HepG2 (cell line): ENCODE measurements at regions not wholly inside any gene's neighbourhood (a gene's known extent, or its start where the extent isn't known, plus 50 kb on each side); places are given as distances from the start of the nearest gene placed in this dataset.

Source experiments
- ATAC-seq: fragments of 200-7000 bp; cut with Tn5 transposase; 3 replicates; pipeline ENCODE4 v1.9.1; 2020; ENCODE audit warnings: mild to moderate bottlenecking, moderate library complexity
- BruUV-seq: library from RNA; stranded (reverse); fragments of 400-500 nt; replicated peaks from 2 replicates; lab custom pipeline; 2021; lab: Mats Ljungman, UMichigan
- CTCF ChIA-PET: fragments of 300-600 bp; formaldehyde crosslinking; extraction: SDS; loops from one replicate; lab custom pipeline; 2021; ENCODE audit warnings: low total read pairs, inconsistent platforms, low intra/inter-chr PET ratio; lab: Yijun Ruan, JAX
- POLR2A ChIA-PET: fragments of 350-600 bp; sonication (Branson Sonifier 250); formaldehyde crosslinking; loops from one replicate; lab custom pipeline; 2020; ENCODE audit warnings: antibody characterized with exemption, inconsistent platforms; lab: Yijun Ruan, JAX
- DNase-seq: peaks from one replicate; pipeline ENCODE4 v3.0.0-alpha.2; 2015; ENCODE audit warnings: low spot score
- FAIRE-seq: peaks from 3 replicates; lab custom pipeline; 2011; peaks lifted over from hg19 to GRCh38; lab: Jason Lieb, UNC
- H2AFZ ChIP-seq: one replicate; pipeline ENCODE4 v1.6.1; 2011; ENCODE audit warnings: low read length, inconsistent platforms
- H3K27ac ChIP-seq: fragments of 300-600 bp; 3 replicates; pipeline ENCODE4 v1.8.0; 2011; ENCODE audit warnings: mixed run types, mild to moderate bottlenecking, mixed read lengths, low read length, inconsistent platforms; ENCODE audit not compliant: insufficient read depth; ENCODE audit errors: extremely low read length
- H3K27me3 ChIP-seq, 2 experiments: fragments of 200-600 bp in 1 of 2; 2 replicates in 1 of 2; 3 replicates in 1 of 2; pipeline versions ENCODE4 v1.6.0 to v1.8.0; 2011; ENCODE audit warnings: low read length in 2 of 2, mild to moderate bottlenecking in 2 of 2, moderate library complexity in 2 of 2, inconsistent platforms in 1 of 2; ENCODE audit not compliant: insufficient read depth in 2 of 2, control insufficient read depth in 1 of 2
- H3K36me3 ChIP-seq, 2 experiments: fragments of 200-600 bp in 1 of 2; replicated peaks in 1 of 2; 2 replicates in 1 of 2; 3 replicates in 1 of 2; pipeline versions ENCODE4 v1.5.1 to v1.8.0; 2011; ENCODE audit warnings: low read length in 2 of 2, inconsistent platforms in 1 of 2; ENCODE audit not compliant: insufficient read depth in 2 of 2, control insufficient read depth in 1 of 2
- H3K4me1 ChIP-seq: 2 replicates; pipeline ENCODE4 v1.5.1; 2012; ENCODE audit warnings: low read length, inconsistent platforms; ENCODE audit not compliant: insufficient read depth
- H3K4me2 ChIP-seq: 2 replicates; pipeline ENCODE4 v1.6.0; 2011; ENCODE audit warnings: low read depth, low read length, inconsistent platforms
- H3K4me3 ChIP-seq, 3 experiments: fragments of 200-600 bp in 1 of 3; sonication (generic), shearing (Covaris generic) in 1 of 3; replicated peaks in 1 of 3; 2 replicates each; pipeline ENCODE4 v1.5.1; 2011 to 2016; ENCODE audit warnings: low read length in 3 of 3, inconsistent platforms in 2 of 3, low read depth in 2 of 3, mild to moderate bottlenecking in 2 of 3, control low read depth in 1 of 3, mixed read lengths in 1 of 3; ENCODE audit not compliant: insufficient read depth in 1 of 3
- H3K79me2 ChIP-seq: one replicate; pipeline ENCODE4 v1.6.1; 2011; ENCODE audit warnings: low read length, inconsistent platforms; ENCODE audit not compliant: insufficient read depth
- H3K9ac ChIP-seq: 2 replicates; pipeline ENCODE4 v1.6.0; 2011; ENCODE audit warnings: mild to moderate bottlenecking, low read depth, low read length, inconsistent platforms; ENCODE audit not compliant: insufficient read depth
- H3K9me3 ChIP-seq: 2 replicates; pipeline ENCODE4 v1.5.1; 2012; ENCODE audit warnings: mild to moderate bottlenecking, low read length
- H4K20me1 ChIP-seq: 2 replicates; pipeline ENCODE4 v1.6.0; 2011; ENCODE audit warnings: inconsistent platforms, mild to moderate bottlenecking, low read length, moderate library complexity; ENCODE audit not compliant: insufficient read depth
- ARNT ChIP-seq: fragments of 450-650 bp; IDR thresholded peaks from 2 replicates; pipeline ENCODE4 v1.6.1; 2017
- CCAR2 ChIP-seq: fragments of 200-400 bp; formaldehyde crosslinking; optimal IDR thresholded peaks from 2 replicates; pipeline ENCODE3; 2018; ENCODE audit warnings: low read depth, mild to moderate bottlenecking, low read length, moderate library complexity
- NCOA5 ChIP-seq: sonication (generic); formaldehyde crosslinking; IDR thresholded peaks from 2 replicates; pipeline ENCODE4 v1.4.0; 2020; ENCODE audit warnings: missing genetic modification reagents
- TEAD3 ChIP-seq: optimal IDR thresholded peaks from 2 replicates; pipeline ENCODE3; 2016; ENCODE audit warnings: borderline replicate concordance
- TERF1 ChIP-seq: sonication (generic); formaldehyde crosslinking; IDR thresholded peaks from 2 replicates; pipeline ENCODE4 v1.8.0; 2022; ENCODE audit warnings: mild to moderate bottlenecking, missing genetic modification reagents, moderate library complexity
- TGIF2 ChIP-seq: IDR thresholded peaks from 2 replicates; pipeline ENCODE4 v1.6.1; 2016; ENCODE audit warnings: control low read depth, missing compliant biosample characterization
- XRCC5 ChIP-seq: fragments of 200-400 bp; formaldehyde crosslinking; optimal IDR thresholded peaks from 2 replicates; pipeline ENCODE3; 2017; ENCODE audit warnings: mild to moderate bottlenecking, low read length
- ZFP62 ChIP-seq: sonication (generic); formaldehyde crosslinking; IDR thresholded peaks from 2 replicates; pipeline ENCODE4 v1.4.0; 2020; ENCODE audit warnings: missing genetic modification reagents
- ZFYVE20 ChIP-seq: sonication (generic); formaldehyde crosslinking; IDR thresholded peaks from 2 replicates; pipeline ENCODE4 v1.8.0; 2023; ENCODE audit warnings: low read depth, mild to moderate bottlenecking, moderate library complexity, missing genetic modification reagents, borderline replicate concordance
- ZNF124 ChIP-seq: sonication (generic); formaldehyde crosslinking; IDR thresholded peaks from 2 replicates; pipeline ENCODE4 v1.4.0; 2020; ENCODE audit warnings: missing genetic modification reagents
- ZNF414 ChIP-seq: sonication (generic); formaldehyde crosslinking; IDR thresholded peaks from 2 replicates; pipeline ENCODE4 v1.5.0; 2020; ENCODE audit warnings: missing genetic modification reagents
- ZNF672 ChIP-seq: sonication (generic); formaldehyde crosslinking; IDR thresholded peaks from 2 replicates; pipeline ENCODE4 v1.8.1; 2022; ENCODE audit warnings: missing genetic modification reagents
- ZNF816 ChIP-seq: sonication (generic); formaldehyde crosslinking; IDR thresholded peaks from 2 replicates; pipeline ENCODE4 v1.8.0; 2022; ENCODE audit warnings: missing genetic modification reagents, mild to moderate bottlenecking, borderline replicate concordance
- WGBS: methylation state at CpG from one replicate; pipeline ENCODE4 v1.1.6; 2017; ENCODE audit warnings: low lambda C conversion rate; 5-methylcytosine and 5-hydroxymethylcytosine counted together
- in situ Hi-C: cut with HindIII; loops from 2 replicates; pipeline ENCODE4 v1.10.0; 2017; ENCODE audit warnings: low pct_unique_long_range_greater_than_20kb; ENCODE audit not compliant: extremely low pct_ligation_motif_present
- intact Hi-C: fragments of 100-400 bp; cut with micrococcal nuclease; formaldehyde crosslinking; loops from one replicate; pipeline ENCODE4 v1.10.0; 2022; ENCODE audit not compliant: unreplicated experiment
- TF ChIP-seq, protein P1 (sequence below): sonication (generic); formaldehyde crosslinking; IDR thresholded peaks from 2 replicates; pipeline ENCODE4 v1.4.0; 2020; ENCODE audit warnings: missing genetic modification reagents, borderline replicate concordance

DNA sequence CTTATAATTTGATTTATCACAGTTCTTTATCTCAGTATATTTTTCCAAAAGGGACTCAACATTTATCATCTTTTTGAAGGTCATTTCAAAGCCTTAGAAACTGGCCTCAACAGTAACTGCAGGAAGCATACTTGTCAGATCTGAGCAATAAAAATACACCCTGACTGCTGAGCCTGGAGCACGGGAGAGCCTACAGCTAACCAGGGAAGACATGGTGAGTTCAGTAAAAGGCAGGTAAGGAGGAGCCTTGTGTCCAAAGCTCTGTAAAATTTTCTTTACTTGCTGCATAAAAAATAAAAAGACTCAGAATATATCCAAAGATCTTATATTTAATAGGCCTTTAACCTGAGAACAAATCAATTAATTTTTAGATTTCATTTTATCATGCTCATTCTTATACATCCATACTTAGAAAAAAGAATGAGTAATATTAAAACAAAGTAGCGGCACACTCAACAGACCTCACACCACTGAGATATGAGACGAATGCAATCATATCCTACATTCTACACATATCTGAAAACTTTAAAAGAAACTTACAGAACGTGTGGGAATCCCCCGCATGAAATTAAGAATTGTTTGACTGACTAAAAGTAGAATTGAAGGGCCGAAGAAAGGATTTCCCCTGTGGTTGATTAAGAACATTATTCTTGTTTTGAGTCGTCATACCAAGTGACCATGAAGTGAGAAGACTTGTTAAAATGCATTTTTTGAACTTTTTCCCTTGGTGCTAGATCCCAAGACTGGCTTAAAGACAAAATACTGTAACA lies 296.4 kb upstream of the MKLN1 start:
- DNase-seq, result no peak
- BruUV-seq, result no TSS peak
- no peak overlapping the region for H3K27ac ChIP-seq
- ChIA-PET POLR2A (no interaction called here), CTCF (no interaction called here)
- intact Hi-C loops (no loop called here), in situ Hi-C loops (no loop called here)
- no peaks in the 10 kb centered on the region for H3K4me1 ChIP-seq
- H3K9me3 ChIP-seq, result no peaks in the 10 kb centered on the region
- H3K4me3 ChIP-seq, result no peak overlapping the region
- no peak overlapping the region for H3K9ac ChIP-seq
- H4K20me1 ChIP-seq, result peaks cover 34% of the 10 kb centered on the region; the same call in 1 of the 2 replicates
- no peak overlapping the region for H3K4me2 ChIP-seq
- H3K79me2 ChIP-seq, result peaks cover 21% of the 10 kb centered on the region
- 96% methylated on average over 7 of the region's 7 CpGs for WGBS
- FAIRE-seq, result no peak
- no peaks in the 10 kb centered on the region for H3K27me3 ChIP-seq
- peaks cover 0 to 14% of the 10 kb centered on the region in 2 experiments; a peak in 2 of 5 replicates for H3K36me3 ChIP-seq
- TF ChIP-seq ZNF672 (CRISPR knock-in tag) (no peak), ZNF816 (CRISPR knock-in tag) (no peak), TERF1 (CRISPR knock-in tag) (no peak), ZFYVE20 (CRISPR knock-in tag) (no peak), XRCC5 (no peak), NCOA5 (no peak), ZFP62 (CRISPR knock-in tag) (no peak), ARNT (no peak), CCAR2 (no peak), ZNF124 (CRISPR knock-in tag) (no peak), TEAD3 (CRISPR knock-in tag) (no peak), TGIF2 (CRISPR knock-in tag) (no peak), ZNF414 (CRISPR knock-in tag) (no peak)
- TF ChIP-seq, protein P1, sequence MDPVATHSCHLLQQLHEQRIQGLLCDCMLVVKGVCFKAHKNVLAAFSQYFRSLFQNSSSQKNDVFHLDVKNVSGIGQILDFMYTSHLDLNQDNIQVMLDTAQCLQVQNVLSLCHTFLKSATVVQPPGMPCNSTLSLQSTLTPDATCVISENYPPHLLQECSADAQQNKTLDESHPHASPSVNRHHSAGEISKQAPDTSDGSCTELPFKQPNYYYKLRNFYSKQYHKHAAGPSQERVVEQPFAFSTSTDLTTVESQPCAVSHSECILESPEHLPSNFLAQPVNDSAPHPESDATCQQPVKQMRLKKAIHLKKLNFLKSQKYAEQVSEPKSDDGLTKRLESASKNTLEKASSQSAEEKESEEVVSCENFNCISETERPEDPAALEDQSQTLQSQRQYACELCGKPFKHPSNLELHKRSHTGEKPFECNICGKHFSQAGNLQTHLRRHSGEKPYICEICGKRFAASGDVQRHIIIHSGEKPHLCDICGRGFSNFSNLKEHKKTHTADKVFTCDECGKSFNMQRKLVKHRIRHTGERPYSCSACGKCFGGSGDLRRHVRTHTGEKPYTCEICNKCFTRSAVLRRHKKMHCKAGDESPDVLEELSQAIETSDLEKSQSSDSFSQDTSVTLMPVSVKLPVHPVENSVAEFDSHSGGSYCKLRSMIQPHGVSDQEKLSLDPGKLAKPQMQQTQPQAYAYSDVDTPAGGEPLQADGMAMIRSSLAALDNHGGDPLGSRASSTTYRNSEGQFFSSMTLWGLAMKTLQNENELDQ (CRISPR knock-in tag), result no peak
- H2AFZ ChIP-seq, result no peak overlapping the region
- no peak for ATAC-seq
